ENCODE measurements at regions not wholly inside any gene's neighbourhood (a gene's known extent, or its start where the extent isn't known, plus 50 kb on each side); places are given as distances from the start of the nearest gene placed in this dataset.

DNA sequence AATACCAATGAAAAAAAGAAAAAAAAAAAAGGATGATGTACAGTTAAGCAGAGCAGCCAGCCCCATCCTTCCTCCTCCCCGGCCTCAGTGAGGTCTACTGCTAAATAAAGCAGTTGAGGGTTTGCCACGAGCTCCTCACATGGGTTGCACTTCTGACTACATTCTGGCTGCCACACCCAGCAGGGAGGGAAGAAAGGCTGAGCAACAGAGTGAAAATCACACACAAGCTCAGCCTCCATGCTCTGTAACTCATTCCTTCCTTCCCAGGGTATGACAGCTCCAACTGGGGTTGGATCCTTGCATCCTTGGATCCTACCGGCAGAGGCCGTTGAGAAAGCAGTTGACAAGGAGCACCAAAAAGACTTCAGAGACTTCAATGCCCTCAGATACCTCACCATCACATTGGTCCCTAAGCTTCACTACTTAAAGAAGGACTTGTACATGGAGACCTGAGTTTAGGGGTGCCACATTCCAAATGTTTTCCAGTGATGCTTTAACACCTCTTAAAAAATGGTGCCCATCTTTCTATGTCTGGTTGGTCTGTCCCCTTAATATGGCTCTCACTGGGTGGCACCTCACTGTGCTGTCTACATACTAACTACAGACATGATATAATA lies 52.9 kb upstream of the PIK3CG start:
- no peak for DNase-seq

DNA sequence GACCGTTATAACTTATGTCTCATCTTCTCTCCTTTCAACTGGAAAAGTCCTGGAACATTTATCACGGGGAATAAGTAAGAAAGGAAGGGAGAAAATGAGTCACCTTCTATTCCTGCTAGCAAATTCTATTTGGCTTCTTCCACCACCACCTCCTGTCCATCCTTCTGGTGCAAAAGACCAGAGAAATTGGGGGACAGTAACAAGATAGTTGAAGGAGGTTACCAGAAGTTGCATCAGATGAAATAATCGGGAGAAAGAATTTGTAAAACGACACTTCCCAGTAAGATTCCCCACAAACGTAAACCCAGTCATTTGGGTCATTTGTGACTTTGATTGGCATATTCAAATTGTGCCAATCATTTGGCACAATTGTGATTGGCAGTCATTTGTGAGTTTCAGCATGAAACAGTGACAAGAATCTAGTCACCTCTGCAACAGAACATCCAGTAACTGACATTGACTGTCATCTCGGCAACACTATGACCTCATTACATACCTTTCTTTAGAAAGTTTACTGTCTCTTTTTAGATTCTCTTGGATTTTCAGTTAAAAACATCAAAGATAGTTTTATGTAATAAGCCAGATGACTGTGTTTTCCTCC lies 51.3 kb upstream of the PIK3CG start:
- no peak for DNase-seq

DNA sequence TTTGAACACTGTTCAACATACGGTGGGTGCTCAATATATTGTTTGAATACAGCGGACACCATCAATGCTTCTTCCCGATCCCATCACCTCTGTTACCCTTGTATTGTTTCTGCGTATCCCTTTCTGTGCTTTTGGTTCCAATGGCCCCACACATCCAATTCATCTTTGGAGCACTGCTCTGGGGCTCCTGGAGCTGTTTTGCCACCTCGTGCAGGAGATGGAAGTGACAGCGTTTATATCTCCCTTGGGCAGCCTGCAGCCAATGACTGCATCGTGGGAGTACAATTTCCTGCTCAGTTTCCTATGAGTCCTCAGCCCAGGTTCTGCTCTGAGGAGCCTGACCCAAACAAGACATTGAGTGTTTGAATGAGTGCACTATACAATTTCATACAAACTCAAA lies 50.2 kb upstream of the PIK3CG start:
- DNase-seq = no peak
